ENCODE measurements at regions not wholly inside any gene's neighbourhood (a gene's known extent, or its start where the extent isn't known, plus 50 kb on each side); places are given as distances from the start of the nearest gene placed in this dataset.

- no peak for TF ChIP-seq CTCF (IDR thresholded peaks at IDR 0.05; ENCODE audit: control insufficient read depth, extremely low read depth, insufficient read depth)
- DNase-seq (ENCODE audit: low read depth), result no peak
- H3K4me3 ChIP-seq (ENCODE audit: low read depth, low read length), result no peak overlapping the region
Observed at GRCh38 chr4:160235771-160236170, 1132.9 kb downstream of the RAPGEF2 start.

- no peak for DNase-seq (ENCODE audit: low read depth)
- no peak for TF ChIP-seq CTCF (IDR thresholded peaks at IDR 0.05; ENCODE audit: control insufficient read depth, extremely low read depth, insufficient read depth)
- H3K4me3 ChIP-seq (ENCODE audit: low read depth, low read length), result no peak overlapping the region
Observed at GRCh38 chr4:160238790-160239189, 1135.9 kb downstream of the RAPGEF2 start.

- no peak overlapping the region for H3K4me3 ChIP-seq (ENCODE audit: low read depth, low read length)
- DNase-seq (ENCODE audit: low read depth), result no peak
- no peak for TF ChIP-seq CTCF (IDR thresholded peaks at IDR 0.05; ENCODE audit: control insufficient read depth, extremely low read depth, insufficient read depth)
Observed at GRCh38 chr4:160247091-160247656, 1144.3 kb downstream of the RAPGEF2 start.

- H3K4me3 ChIP-seq (ENCODE audit: low read depth, low read length), result peak overlapping the region; percentile 2; the same call in 1 of the 2 replicates
- no peak for TF ChIP-seq CTCF (IDR thresholded peaks at IDR 0.05; ENCODE audit: control insufficient read depth, extremely low read depth, insufficient read depth)
- no peak for DNase-seq (ENCODE audit: low read depth)
Observed at GRCh38 chr4:160251522-160252170, 1148.8 kb downstream of the RAPGEF2 start.

GRCh38 chr4:160257318-160257717 is 1154.4 kb downstream of the RAPGEF2 start:
- no peak for DNase-seq (ENCODE audit: low read depth)
- no peak overlapping the region for H3K4me3 ChIP-seq (ENCODE audit: low read depth, low read length)
- no peak for TF ChIP-seq CTCF (IDR thresholded peaks at IDR 0.05; ENCODE audit: control insufficient read depth, extremely low read depth, insufficient read depth)

- no peak for TF ChIP-seq CTCF (IDR thresholded peaks at IDR 0.05; ENCODE audit: control insufficient read depth, extremely low read depth, insufficient read depth)
- DNase-seq (ENCODE audit: low read depth), result no peak
- no peak overlapping the region for H3K4me3 ChIP-seq (ENCODE audit: low read depth, low read length)
Observed at GRCh38 chr4:160265014-160265413, 1162.1 kb downstream of the RAPGEF2 start.

- DNase-seq (ENCODE audit: low read depth), result no peak
- H3K4me3 ChIP-seq (ENCODE audit: low read depth, low read length), result no peak overlapping the region
- TF ChIP-seq CTCF (IDR thresholded peaks at IDR 0.05; ENCODE audit: control insufficient read depth, extremely low read depth, insufficient read depth), result no peak
Observed at GRCh38 chr4:160265836-160266235, 1163.0 kb downstream of the RAPGEF2 start.
